ENCODE measurements at regions not wholly inside any gene's neighbourhood (a gene's known extent, or its start where the extent isn't known, plus 50 kb on each side); places are given as distances from the start of the nearest gene placed in this dataset.
"Not testable (repeated sequence)": the region's sequence is repeated elsewhere in the genome, so short reads cannot be mapped to it uniquely, and the experiment has no call there.

DNA sequence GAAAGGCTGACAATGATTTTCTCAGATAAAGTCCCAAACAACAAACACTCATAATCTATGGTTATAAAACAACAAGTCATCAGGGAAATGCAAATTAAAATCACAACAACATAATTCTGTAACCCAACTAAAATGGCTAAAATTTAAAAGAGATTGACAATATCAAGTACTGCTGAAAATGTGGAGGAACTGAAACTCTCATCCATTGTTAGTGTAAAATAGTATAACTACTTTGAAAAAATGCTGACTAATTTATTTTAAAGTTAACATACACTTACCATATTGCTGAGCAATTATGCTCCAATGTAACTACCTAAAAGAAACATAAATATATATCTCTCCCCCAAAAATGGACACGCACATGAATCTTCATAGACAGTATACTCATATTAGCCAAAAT lies 245.9 kb upstream of the SPOPL start:
- in situ Hi-C loops (cut with HindIII; ENCODE audit: low sequenced_read_pairs) = no loop called here

- in situ Hi-C loops (cut with HindIII; ENCODE audit: low sequenced_read_pairs) = no loop called here
Measured at GRCh38 chr2:138267161-138267901, 234.2 kb upstream of the SPOPL start.

- in situ Hi-C loops (cut with HindIII; ENCODE audit: low sequenced_read_pairs) = no loop called here
Measured at GRCh38 chr2:138267902-138268254, 233.7 kb upstream of the SPOPL start.

DNA sequence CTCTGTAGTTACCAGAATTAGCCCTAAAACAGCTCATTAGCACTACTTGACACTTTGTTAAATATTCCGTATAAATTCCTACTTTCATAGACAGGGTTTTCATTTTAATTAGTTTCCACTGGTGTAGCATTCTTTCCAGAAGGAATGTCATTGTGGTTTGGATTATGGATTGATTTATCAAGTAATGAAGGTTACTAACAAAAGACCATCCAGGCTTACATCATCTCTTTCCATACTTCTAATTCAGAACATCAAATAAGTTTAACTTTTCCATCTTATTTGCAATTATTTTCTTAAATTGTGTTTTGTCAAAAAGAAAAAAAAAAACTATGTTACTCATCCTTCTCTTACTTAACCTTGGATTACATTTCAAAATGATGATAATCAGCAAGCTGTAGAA lies 231.8 kb upstream of the SPOPL start:
- in situ Hi-C loops (cut with HindIII; ENCODE audit: low sequenced_read_pairs) = no loop called here

GRCh38 chr2:138271467-138271866 lies 230.1 kb upstream of the SPOPL start:
- in situ Hi-C loops (cut with HindIII; ENCODE audit: low sequenced_read_pairs) = no loop called here

- in situ Hi-C loops (cut with HindIII; ENCODE audit: low sequenced_read_pairs) = no loop called here
Measured at GRCh38 chr2:138272524-138273195, 228.9 kb upstream of the SPOPL start.

GRCh38 chr2:138273280-138273679 lies 228.3 kb upstream of the SPOPL start:
- in situ Hi-C loops (cut with HindIII; ENCODE audit: low sequenced_read_pairs) = not testable (repeated sequence)

DNA sequence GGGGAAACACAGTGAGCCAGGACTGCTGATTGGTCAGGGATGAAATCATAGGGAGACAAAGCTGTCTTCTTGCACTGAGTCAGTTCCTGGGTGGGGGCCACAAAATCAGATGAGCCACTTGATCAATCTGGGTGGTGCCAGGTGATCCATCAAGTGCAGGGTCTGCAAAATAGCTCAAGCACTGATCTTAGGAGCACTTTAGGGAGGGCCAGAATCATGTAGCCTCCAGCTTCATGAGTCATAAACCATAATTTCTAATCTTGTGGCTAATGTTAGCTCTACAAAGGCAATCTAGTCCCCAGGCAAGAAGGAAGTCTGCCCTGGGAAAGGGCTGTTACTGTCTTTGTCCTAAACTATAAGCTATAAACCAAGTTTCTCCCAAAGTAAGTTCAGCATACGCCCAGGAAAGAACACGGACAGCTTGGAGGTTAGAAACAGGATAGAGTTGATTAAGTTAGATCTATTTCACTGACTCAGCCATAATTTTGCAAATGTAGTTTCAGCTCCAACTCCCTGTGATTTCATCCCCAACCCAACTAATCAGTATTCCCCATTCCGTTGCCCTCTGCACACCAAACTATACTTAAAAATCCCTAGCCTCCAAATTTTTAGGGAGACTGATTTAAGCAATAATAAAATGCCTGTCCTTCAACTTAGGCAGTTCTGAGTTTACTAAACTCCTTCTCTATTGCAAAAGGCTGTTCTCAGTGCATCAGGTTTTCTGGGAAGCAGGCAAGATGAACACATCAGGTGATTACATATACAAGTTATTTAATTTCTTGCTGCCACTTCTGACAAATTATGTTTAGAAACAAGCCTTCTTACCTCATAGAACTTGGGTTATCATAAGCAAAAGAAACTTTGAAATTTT lies 226.9 kb upstream of the SPOPL start:
- in situ Hi-C loops (cut with HindIII; ENCODE audit: low sequenced_read_pairs) = no loop called here

DNA sequence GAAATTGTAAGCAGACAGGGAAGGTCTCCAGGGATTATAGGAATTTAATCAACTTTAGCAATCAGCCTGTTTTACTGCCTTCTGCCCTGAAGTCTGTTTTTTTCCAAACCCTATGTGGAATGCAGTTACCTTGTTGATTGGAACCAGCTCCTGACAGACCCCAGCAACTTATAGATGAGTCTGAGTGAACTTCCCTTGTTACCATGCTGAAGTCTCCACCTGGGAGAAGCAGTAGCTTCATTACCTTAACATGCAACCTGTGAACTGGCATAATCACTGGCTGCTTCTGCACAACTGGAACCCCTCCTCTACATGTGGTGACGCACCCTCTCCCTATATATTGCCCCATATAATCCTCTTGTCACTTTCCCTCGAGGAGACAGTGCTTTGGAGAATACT lies 226.3 kb upstream of the SPOPL start:
- in situ Hi-C loops (cut with HindIII; ENCODE audit: low sequenced_read_pairs) = no loop called here

DNA sequence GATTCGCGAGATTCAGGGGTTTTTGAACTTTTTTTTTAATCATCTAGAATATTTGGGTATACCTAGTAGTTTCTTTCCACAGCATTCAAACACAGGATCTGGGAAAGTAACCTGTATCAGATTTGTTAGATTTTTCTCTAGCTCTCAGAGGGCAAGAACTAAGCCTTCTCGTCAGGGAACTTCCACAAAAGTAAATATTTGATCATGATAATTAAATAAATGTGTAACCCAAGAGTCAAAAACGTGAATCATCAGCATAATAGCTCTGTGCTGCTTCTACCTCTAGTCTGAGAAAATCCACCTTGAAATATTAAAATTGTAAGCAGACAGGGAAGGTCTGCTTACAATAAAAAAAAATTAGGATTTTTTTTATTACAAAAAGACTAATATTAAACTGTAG lies 225.7 kb upstream of the SPOPL start:
- in situ Hi-C loops (cut with HindIII; ENCODE audit: low sequenced_read_pairs) = no loop called here

- in situ Hi-C loops (cut with HindIII; ENCODE audit: low sequenced_read_pairs) = no loop called here
Measured at GRCh38 chr2:138276339-138276738, 225.2 kb upstream of the SPOPL start.

- in situ Hi-C loops (cut with HindIII; ENCODE audit: low sequenced_read_pairs) = no loop called here
Measured at GRCh38 chr2:138277062-138277461, 224.5 kb upstream of the SPOPL start.

DNA sequence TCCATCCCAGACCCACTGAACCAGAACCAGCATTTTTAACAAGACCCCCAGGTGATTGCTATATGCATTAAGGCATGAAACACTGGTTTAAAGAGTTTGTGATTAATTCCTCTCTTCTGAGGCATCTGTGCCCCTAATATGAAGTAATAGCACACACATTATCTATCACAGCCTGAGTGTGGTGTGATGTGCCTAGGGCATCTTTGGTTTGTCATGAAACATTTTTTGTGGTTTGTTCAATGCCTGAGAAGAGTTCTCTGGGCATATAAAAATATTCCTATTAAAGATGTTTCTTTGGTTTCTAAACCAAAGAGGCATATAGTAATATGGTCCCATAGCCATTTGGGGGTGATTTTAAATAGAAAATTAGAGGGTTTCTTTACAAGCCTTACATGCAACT lies 221.7 kb upstream of the SPOPL start:
- in situ Hi-C loops (cut with HindIII; ENCODE audit: low sequenced_read_pairs) = no loop called here

- in situ Hi-C loops (cut with HindIII; ENCODE audit: low sequenced_read_pairs) = no loop called here
Measured at GRCh38 chr2:138280999-138281695, 220.4 kb upstream of the SPOPL start.

GRCh38 chr2:138282014-138282672 lies 219.4 kb upstream of the SPOPL start:
- in situ Hi-C loops (cut with HindIII; ENCODE audit: low sequenced_read_pairs) = no loop called here

DNA sequence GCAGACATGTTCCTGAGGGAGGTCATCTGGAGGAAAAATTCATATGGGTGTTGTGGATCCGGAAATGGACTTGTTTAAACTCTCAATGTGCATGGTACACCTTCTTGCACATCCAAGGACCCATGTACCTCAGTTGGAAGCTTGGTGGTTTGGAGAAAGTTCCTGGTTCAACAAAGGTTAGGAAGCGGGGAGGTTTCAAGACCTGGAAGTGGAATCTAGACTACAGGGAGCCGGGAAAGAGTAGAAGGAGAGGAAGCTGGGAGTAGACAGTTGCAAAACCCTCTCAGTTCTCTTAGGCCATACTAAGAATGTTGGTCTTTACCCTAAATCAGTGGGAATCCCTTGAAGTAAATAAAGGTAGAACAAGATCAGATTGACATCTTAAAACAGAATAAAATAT lies 209.8 kb upstream of the SPOPL start:
- in situ Hi-C loops (cut with HindIII; ENCODE audit: low sequenced_read_pairs) = no loop called here

GRCh38 chr2:138293045-138293444 lies 208.5 kb upstream of the SPOPL start:
- in situ Hi-C loops (cut with HindIII; ENCODE audit: low sequenced_read_pairs) = no loop called here

DNA sequence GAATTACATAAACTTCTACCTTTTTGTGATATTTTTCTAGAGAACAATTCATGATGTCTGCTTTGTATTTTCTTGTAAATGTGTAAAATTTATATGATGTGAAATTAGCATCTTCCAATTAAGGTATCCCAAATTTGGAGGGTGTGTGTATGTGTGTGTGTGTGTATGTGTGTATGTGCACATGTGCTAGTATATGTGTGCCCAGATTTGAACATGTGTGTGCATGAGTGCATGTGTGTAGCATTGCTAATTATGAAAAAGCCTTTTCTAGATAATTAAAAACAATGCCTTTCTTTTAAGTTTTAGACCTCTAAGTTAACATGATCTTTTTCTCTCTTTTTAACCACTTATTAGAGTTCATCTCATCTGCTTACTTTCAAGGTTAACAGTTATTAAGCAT lies 208.0 kb upstream of the SPOPL start:
- in situ Hi-C loops (cut with HindIII; ENCODE audit: low sequenced_read_pairs) = no loop called here

- in situ Hi-C loops (cut with HindIII; ENCODE audit: low sequenced_read_pairs) = no loop called here
Measured at GRCh38 chr2:138294451-138294850, 207.1 kb upstream of the SPOPL start.

DNA sequence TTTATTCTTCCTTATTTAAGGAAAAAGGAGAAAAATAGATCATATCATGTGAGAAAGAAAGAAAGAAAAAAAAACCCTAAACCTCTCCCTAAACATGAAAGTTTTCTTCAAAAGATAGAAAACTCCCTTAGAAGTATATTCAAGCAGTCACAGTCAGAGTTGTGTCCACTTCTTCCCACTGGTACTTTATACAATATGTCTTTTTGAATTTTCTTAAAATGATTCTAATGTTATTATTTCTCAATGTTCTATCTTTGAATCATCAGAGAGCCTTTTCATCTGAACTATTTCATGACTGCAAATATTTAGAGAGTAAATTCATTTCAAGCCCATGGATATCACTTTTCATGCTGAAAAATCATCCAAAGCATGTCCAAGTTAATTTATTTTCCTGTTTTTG lies 205.2 kb upstream of the SPOPL start:
- in situ Hi-C loops (cut with HindIII; ENCODE audit: low sequenced_read_pairs) = no loop called here
